ENCODE measurements at regions not wholly inside any gene's neighbourhood (a gene's known extent, or its start where the extent isn't known, plus 50 kb on each side); places are given as distances from the start of the nearest gene placed in this dataset.

- Mint-ChIP-seq H3K9me3 (no peaks in the 10 kb centered on the region), H3K27ac (no peak overlapping the region), H3K4me1 (peaks cover 21% of the 10 kb centered on the region), H3K36me3 (no peaks in the 10 kb centered on the region), H3K4me3 (no peak overlapping the region), H3K27me3 (peaks cover 15% of the 10 kb centered on the region)
- DNase-seq (ENCODE audit: low spot score in 2 of 2): no peak
- no peak for ATAC-seq (ENCODE audit: low read depth)
These were observed 64.8 kb upstream of the DOCK9 start for GRCh38 chr13:99042521-99043250.

DNA sequence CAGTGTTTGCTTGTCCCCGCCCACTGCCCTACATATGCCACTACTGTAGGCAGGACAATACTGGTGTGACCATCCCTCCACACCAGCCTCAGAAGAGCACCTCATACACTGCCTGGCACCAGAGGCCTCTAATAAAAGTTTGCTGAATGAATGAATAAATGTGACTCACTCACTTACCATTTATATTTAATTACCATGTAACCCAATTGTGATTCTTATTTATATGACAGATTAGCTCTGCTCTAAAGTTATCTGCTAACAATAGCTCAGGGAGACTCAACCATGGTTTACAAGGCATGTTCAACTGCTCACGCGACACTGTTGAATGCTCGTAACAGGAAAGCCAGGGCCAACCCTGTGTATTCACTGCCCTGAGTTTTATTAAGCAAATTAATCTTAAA is 66.0 kb upstream of the DOCK9 start:
- Mint-ChIP-seq H3K9me3 (no peaks in the 10 kb centered on the region), H3K36me3 (peaks cover 7% of the 10 kb centered on the region), H3K27me3 (peaks cover 21% of the 10 kb centered on the region), H3K4me3 (no peak overlapping the region), H3K4me1 (peaks cover 21% of the 10 kb centered on the region), H3K27ac (no peak overlapping the region)
- DNase-seq (ENCODE audit: low spot score in 2 of 2): no peak
- ATAC-seq (ENCODE audit: low read depth): no peak

DNA sequence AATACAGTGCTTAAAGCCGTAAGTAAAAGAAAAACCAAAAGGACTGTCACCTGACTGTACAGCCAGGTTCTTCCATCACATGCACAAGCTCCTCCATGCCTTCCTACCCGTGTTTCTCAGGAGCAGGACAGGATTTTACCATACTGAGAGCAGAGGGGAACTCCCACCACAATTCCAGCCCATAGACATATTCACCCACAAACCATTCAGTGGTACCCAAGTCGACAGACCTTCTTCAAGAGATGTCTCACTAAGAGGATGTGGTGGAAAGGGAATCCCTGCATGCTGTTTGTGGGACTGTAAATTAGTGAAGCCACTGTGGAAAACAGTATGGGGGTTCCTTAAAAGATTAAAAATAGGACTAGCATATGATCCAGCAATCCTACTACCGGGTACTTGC is 66.9 kb upstream of the DOCK9 start:
- Mint-ChIP-seq H3K36me3 (peaks cover 11% of the 10 kb centered on the region), H3K27ac (no peak overlapping the region), H3K9me3 (no peaks in the 10 kb centered on the region), H3K4me1 (peaks cover 23% of the 10 kb centered on the region), H3K27me3 (peaks cover 24% of the 10 kb centered on the region), H3K4me3 (no peak overlapping the region)
- no peak for ATAC-seq (ENCODE audit: low read depth)
- DNase-seq (ENCODE audit: low spot score in 2 of 2): no peak

- Mint-ChIP-seq H3K4me1 (peaks cover 26% of the 10 kb centered on the region), H3K36me3 (peaks cover 11% of the 10 kb centered on the region), H3K27me3 (peaks cover 24% of the 10 kb centered on the region), H3K4me3 (no peak overlapping the region), H3K27ac (no peak overlapping the region), H3K9me3 (no peaks in the 10 kb centered on the region)
- DNase-seq (ENCODE audit: low spot score in 2 of 2) (no peak), ATAC-seq (ENCODE audit: low read depth) (no peak)
These were observed 67.5 kb upstream of the DOCK9 start for GRCh38 chr13:99045396-99045795.

- H3K36me3 Mint-ChIP-seq: peaks cover 11% of the 10 kb centered on the region
- peaks cover 39% of the 10 kb centered on the region for H3K4me1 Mint-ChIP-seq
- ATAC-seq (ENCODE audit: low read depth) (no peak), DNase-seq (ENCODE audit: low spot score in 2 of 2) (no peak)
- no peaks in the 10 kb centered on the region for H3K9me3 Mint-ChIP-seq
- peaks cover 24% of the 10 kb centered on the region for H3K27me3 Mint-ChIP-seq
- H3K27ac Mint-ChIP-seq: no peak overlapping the region
- H3K4me3 Mint-ChIP-seq: no peak overlapping the region
These were observed 69.0 kb upstream of the DOCK9 start for GRCh38 chr13:99046851-99047250.

- peaks cover 13% of the 10 kb centered on the region for H3K27me3 Mint-ChIP-seq
- no peak overlapping the region for H3K27ac Mint-ChIP-seq
- ATAC-seq (ENCODE audit: low read depth) (peak; percentile 23), DNase-seq (ENCODE audit: low spot score in 2 of 2) (no peak)
- H3K36me3 Mint-ChIP-seq: peaks cover 11% of the 10 kb centered on the region
- no peaks in the 10 kb centered on the region for H3K9me3 Mint-ChIP-seq
- H3K4me1 Mint-ChIP-seq: peaks cover 43% of the 10 kb centered on the region
- no peak overlapping the region for H3K4me3 Mint-ChIP-seq
These were observed 73.2 kb upstream of the DOCK9 start for GRCh38 chr13:99050983-99051488.

DNA sequence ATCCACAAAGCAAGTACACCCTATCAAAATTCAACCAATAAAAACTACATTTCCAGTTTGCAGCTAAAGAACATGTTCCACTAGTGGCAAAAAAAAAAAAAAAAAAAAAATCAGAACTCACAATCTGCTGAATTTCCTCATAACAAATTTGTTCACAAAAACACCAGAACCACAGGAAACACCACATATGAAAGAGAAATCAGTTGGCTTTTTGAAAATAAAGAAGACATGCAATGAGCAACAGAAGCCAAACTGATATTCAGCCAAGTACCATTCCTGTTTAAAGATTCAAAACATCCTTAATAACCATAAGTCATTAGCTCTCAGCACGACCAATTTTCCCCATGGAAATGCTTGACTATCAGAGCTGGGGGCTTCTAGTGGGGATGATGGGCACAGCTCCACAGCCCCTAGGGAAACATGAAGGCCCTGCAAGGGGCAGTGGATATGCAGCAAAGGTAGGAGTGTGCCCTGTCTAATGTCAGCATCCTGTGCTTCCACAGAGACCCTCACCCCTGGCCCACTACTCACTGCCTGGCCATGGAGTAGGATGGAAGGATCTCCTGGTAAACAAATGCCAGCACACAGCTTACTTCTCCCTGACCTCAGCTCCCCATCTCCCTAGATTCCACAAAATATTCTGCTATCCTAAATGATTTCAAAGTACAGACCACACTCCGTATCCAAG is 74.0 kb upstream of the DOCK9 start:
- Mint-ChIP-seq H3K36me3 (peaks cover 11% of the 10 kb centered on the region), H3K9me3 (no peaks in the 10 kb centered on the region), H3K4me3 (no peak overlapping the region), H3K27ac (no peak overlapping the region), H3K27me3 (peaks cover 13% of the 10 kb centered on the region), H3K4me1 (peaks cover 36% of the 10 kb centered on the region)
- DNase-seq (ENCODE audit: low spot score in 2 of 2) (no peak), ATAC-seq (ENCODE audit: low read depth) (no peak)

- Mint-ChIP-seq H3K27ac (no peak overlapping the region), H3K4me1 (peaks cover 36% of the 10 kb centered on the region), H3K27me3 (peaks cover 7% of the 10 kb centered on the region), H3K4me3 (no peak overlapping the region), H3K36me3 (peaks cover 4% of the 10 kb centered on the region), H3K9me3 (no peaks in the 10 kb centered on the region)
- no peak for ATAC-seq (ENCODE audit: low read depth)
- no peak for DNase-seq (ENCODE audit: low spot score in 2 of 2)
These were observed 75.9 kb upstream of the DOCK9 start for GRCh38 chr13:99053636-99054233.

- no peak overlapping the region for H3K27ac Mint-ChIP-seq
- no peak overlapping the region for H3K4me3 Mint-ChIP-seq
These were observed 77.4 kb upstream of the DOCK9 start for GRCh38 chr13:99055281-99055680.

DNA sequence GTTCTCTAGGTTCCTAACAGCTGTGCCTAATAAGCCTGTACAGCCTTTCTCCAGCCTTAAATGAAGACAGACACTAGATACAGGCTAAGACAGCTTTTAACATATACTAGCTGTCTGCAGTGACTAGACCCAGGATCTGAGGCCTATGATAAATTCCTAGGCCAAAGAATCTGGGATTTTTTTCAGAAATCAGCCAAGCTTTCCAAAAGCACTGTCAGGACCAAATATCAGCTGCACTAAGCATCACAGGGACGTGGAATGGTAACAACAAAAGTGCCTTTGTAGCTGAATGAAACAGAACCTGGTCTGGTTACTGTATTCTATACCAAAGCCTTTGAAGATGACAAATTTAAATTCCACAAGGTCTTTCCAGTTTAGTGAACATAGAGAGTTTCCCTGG is 77.9 kb upstream of the DOCK9 start:
- DNase-seq (ENCODE audit: low spot score in 2 of 2) (no peak), ATAC-seq (ENCODE audit: low read depth) (no peak)
- peaks cover 2% of the 10 kb centered on the region for H3K27me3 Mint-ChIP-seq
- no peaks in the 10 kb centered on the region for H3K36me3 Mint-ChIP-seq
- no peak overlapping the region for H3K4me3 Mint-ChIP-seq
- H3K4me1 Mint-ChIP-seq: peaks cover 35% of the 10 kb centered on the region
- H3K27ac Mint-ChIP-seq: no peak overlapping the region
- H3K9me3 Mint-ChIP-seq: no peaks in the 10 kb centered on the region

More at GRCh38 chr13:99055281-99055680, 77.4 kb upstream of the DOCK9 start:
- ATAC-seq (ENCODE audit: low read depth): no peak
- no peak for DNase-seq (ENCODE audit: low spot score in 2 of 2)
- H3K36me3 Mint-ChIP-seq: no peaks in the 10 kb centered on the region
- H3K4me1 Mint-ChIP-seq: peaks cover 37% of the 10 kb centered on the region
- no peaks in the 10 kb centered on the region for H3K9me3 Mint-ChIP-seq
- H3K27me3 Mint-ChIP-seq: peaks cover 3% of the 10 kb centered on the region

DNA sequence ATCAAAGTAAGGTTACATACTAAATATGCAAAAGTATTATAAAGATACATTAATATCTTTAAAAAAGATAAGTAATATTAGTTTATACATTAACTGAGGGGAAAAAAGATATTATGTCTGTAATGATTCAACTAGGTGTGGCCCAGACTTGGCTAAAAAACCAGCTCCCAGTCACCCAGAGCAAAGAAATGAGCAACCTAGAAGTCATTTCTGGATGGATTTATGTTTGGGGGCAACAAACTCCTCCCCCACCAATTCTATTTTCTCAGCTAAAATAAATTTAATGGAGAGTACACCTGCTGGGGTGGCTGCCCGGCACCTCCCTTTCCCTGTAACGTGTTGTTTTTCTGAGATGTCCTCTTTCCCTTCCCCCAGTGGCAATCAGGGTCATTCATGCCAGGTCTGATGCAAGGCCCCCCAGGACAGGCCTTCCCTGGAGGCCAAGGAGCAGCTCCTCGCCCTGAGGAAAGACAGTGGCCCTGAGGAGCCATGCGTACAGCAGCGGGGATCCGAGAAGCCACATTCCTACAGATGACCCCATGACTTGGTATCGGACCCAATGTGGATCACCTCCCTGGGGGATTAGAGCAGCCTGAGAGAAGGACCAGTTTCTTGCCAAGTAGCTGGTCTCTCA is 78.6 kb upstream of the DOCK9 start:
- DNase-seq (ENCODE audit: low spot score in 2 of 2) (no peak), ATAC-seq (ENCODE audit: low read depth) (no peak)
- Mint-ChIP-seq H3K27ac (no peak overlapping the region), H3K4me3 (no peak overlapping the region), H3K27me3 (peaks cover 2% of the 10 kb centered on the region), H3K9me3 (no peaks in the 10 kb centered on the region), H3K4me1 (peaks cover 27% of the 10 kb centered on the region), H3K36me3 (no peaks in the 10 kb centered on the region)

DNA sequence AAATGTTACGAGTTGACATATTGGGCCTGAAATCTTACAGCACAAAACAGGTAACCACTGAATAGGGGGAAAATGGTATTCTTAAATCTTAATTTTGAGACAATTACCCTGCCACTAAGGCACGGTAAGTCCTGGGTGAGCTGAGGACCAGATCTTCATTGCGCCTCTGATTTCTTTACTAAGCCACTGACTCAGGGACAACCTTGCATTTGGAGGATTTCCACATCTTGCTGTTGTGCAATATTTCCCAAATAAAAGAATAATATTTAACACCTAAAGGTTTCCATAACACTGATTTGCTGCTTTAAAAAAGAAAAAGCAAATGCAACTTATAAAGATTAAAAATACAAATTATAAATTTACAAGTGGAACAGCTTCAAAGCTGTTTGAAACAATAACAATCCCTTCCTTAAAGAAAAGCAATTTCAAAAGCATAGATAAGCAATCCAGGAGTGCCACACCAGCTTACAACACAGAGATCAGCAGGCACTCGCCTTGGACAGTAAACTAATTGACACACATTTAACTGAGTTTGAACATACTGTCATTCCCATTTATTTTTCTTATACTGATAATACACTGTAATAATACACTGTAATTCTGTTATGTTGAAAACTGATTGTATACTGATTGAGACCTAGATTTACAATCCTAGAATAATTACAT is 79.6 kb upstream of the DOCK9 start:
- no peak overlapping the region for H3K4me3 Mint-ChIP-seq
- DNase-seq (ENCODE audit: low spot score in 2 of 2) (no peak), ATAC-seq (ENCODE audit: low read depth) (no peak)
- H3K27ac Mint-ChIP-seq: no peak overlapping the region
- peaks cover 20% of the 10 kb centered on the region for H3K4me1 Mint-ChIP-seq
- H3K27me3 Mint-ChIP-seq: peaks cover 2% of the 10 kb centered on the region
- no peaks in the 10 kb centered on the region for H3K36me3 Mint-ChIP-seq
- H3K9me3 Mint-ChIP-seq: no peaks in the 10 kb centered on the region

GRCh38 chr13:99058527-99059495 is 80.9 kb upstream of the DOCK9 start:
- peaks cover 2% of the 10 kb centered on the region for H3K27me3 Mint-ChIP-seq
- DNase-seq (ENCODE audit: low spot score in 2 of 2) (no peak), ATAC-seq (ENCODE audit: low read depth) (no peak)
- no peaks in the 10 kb centered on the region for H3K9me3 Mint-ChIP-seq
- H3K27ac Mint-ChIP-seq: no peak overlapping the region
- peaks cover 14% of the 10 kb centered on the region for H3K4me1 Mint-ChIP-seq
- H3K4me3 Mint-ChIP-seq: no peak overlapping the region
- peaks cover 5% of the 10 kb centered on the region for H3K36me3 Mint-ChIP-seq
